Endothelial cell of hepatic sinusoid (primary cell): ENCODE measurements at regions not wholly inside any gene's neighbourhood (a gene's known extent, or its start where the extent isn't known, plus 50 kb on each side); places are given as distances from the start of the nearest gene placed in this dataset.

Experiments used
- in situ Hi-C: cut with HindIII; loops from 2 replicates; pipeline ENCODE4 v1.10.0; 2017; ENCODE audit warnings: low sequenced_read_pairs

- in situ Hi-C loops: no loop called here
Observed at GRCh38 chr9:126216826-126217225, 109.8 kb upstream of the MVB12B start.

DNA sequence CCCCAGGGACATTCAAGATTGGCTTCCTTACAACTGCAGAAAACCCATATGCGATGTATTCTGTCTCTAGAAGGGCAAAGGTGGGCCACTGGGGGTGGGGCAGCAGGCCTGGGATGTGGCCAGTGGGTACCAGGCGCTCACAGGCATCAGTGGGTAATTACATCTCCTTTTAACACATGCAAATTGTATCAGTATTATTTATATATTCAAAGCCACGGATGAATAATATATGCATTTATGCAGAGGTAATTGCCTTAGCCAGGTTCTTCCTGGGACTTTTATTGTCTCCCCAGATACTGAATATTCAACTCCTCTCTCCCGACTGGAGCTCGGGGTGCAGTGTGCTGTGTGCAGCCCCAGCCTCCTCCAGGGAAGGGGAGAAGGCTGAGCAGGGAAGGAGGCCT lies 109.4 kb upstream of the MVB12B start:
- in situ Hi-C loops: no loop called here

DNA sequence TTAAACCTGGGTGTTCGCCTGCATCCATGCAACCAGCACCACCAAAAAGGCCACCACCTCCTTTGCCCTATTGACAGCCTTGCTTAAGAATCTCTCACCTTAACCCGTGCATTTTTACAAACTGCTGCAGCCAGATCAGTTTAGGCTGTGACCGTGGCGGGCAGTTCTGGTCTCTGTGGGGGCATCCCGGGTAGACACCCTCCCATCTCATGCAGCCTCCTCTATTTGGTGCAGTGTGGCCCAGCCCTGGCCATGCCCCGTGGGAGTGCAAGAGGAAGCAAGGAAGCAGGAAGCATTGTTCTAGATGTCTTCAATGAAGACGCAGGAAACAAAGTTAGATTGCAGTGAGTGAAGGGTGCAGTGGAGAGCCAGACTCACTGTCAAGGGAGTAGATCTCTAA lies 108.8 kb upstream of the MVB12B start:
- in situ Hi-C loops: no loop called here

DNA sequence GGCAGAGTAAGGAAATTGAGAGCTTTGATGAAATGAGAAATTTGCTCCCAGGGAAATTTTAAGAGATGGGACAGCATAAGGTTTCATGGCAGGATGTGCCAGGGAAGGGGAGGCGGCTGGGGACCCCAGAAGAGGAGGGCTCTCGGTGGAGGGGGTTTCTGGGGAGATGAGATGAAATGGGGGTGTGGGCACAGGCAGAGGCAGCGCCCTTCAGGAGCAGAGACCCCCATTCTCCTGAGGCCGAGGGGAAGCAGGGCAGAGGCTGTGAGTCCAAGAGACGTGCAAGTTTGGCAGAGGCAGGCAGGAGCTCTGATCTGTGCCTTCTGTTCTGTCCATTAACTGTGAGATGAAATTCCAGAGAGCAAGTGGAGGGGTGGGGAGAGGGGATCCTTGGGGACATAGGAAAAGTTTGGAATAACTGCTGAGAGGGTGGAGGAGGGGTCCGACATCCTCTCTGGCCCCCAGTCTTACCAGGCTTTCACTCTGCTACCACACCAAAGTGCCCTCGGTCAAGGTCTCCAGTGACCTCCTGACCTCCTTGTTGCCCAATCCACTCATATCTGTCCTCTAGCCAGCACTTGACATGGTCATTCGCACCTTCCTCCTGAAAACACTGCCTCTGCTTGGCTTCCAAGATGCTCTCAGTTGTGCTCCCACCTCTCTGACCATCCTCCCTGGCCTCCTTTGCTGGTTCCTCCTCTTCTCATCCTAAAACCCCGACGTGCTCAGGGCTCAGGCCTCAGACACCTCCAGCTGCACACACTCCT lies 108.1 kb upstream of the MVB12B start:
- in situ Hi-C loops: no loop called here

DNA sequence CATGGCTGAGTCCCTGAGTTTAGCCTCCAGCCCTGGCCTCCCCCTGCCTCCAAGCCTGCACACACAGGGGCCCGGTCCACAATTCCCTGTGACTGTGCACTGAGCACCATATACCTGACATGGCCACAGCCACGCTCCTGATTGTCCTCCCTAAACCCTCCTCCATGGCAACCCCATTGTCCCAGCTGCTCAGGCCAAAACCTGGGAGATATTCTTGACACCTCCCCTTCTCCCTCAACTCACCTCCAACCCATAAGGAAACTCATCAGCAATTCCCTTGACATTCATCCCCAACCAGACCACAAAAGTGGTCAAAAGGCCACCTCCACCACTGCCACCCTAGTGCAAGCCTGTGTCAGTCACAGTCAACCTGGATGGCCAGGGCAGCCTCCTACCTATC lies 107.5 kb upstream of the MVB12B start:
- in situ Hi-C loops: no loop called here

DNA sequence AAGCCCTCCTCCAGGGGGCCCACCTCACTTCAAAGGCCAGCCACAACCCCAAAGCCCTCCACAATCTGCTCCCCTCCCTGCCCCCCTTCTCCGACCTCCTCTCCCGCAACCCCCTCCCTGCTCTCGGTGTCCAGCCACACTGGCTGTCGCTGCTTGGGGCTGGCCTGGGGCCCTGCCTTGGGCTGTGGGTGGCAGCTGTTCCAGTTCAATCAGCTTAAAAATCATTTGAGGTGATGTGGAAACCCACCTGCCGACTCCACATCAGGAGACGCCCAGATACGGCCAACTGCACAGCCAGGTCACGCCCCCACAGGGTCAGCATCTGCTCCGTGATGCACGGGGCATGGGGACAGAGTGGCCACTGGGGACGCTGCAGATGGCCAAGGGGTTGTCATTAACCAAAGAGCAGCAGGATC lies 107.0 kb upstream of the MVB12B start:
- in situ Hi-C loops: no loop called here

DNA sequence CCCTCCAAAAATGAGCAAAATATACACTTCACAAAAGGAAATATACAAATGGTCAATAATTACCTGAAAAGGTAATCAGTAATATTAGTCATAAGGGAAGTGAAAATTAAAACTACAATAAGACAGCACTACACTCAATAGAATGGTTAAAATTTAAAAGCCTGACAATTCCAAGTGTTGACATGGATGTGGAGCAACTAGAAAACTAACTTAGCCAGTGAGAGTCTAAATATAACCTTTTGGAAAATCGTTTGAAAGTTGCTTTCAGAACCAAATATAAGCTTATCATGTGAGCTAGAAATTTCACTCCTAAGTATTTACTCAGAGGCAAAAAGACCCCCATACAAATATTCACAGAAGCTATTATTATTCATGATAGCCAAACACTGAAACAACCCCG lies 105.1 kb upstream of the MVB12B start:
- in situ Hi-C loops: no loop called here

DNA sequence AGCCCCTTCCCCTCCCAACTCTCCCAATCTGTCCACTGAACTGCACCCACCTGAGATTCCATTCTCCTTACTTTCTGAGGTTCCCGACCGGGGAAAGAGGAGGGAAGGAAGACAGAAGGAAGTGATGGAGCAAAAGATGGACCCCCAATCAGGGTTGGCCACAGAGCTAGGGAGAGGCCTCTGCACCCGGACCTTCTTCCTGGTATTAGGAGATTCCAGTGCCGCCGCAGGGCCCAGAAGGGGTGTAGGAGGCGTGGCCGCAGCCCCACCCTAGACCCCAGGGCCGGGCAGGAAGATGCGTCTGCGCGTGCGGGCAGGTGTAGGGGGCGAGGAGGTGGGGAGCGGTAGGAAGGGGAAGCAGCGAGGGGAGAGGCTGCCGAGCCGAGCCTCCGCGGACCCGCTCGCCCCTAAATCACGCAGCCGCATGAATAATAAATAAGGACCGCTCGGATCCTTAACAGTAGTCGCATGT lies 104.2 kb upstream of the MVB12B start:
- in situ Hi-C loops: no loop called here

DNA sequence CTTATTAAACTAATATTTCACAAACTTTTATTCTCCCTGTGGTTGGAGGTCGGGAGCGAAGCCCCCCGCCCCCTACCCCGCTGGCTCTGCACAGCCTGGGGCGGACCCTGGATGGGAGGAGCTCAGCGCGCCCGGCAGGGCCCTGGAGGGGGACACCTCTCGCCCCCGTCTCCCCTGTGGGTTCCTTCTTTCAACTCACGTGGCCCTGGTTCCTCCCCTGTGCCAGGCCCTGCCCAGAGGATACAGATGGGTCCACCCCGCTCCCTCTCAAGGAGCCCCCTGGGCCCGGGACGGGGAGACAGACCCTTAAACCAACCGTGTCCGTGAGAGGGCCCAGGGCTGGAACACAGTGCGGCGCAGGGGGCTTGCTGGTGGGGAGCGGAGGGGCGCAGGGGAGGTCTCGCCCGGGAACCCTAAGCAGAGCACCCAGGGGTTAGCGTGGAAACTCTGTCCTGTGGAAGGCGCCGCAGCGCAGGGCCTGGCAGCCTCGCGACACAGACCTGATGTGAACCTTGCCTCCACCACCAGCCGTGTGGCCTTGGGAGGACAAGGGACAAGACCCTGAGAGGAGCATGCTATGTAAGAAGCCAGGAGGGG lies 103.7 kb upstream of the MVB12B start:
- in situ Hi-C loops: no loop called here

DNA sequence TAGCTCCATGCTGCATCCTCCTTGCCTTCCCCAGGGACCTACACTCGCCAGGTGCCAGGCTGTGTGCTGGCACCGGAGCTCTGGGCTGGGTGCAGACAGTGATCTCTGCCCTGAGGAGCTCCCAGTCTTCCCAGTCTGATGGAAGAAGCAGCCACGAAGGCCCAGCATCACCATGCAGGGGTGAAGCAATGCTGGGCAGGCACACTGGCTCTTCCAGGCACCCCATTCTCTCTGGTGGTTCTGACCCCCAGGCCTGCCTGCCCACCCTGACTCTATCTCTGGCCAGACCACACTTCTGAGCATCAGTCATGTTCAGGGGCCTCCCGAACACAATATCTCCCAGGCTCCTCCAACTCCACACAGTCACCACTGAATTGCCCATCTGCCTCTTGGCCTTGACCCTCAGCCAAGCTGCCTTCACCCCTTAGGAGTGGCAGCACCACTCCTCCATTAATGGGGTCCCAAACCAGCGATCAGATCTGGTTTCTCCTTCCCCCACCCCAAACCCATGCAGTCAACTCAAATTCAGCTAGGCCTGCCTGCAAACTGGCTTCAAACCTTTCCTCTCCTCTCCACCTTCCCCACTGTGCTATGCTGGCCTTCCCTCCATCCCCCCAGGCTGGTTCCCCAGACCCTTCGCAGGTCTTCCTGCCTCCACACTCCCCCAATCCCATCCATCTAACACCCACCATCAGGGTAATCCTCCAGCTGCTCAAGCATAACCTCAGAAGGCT lies 102.7 kb upstream of the MVB12B start:
- in situ Hi-C loops: no loop called here

DNA sequence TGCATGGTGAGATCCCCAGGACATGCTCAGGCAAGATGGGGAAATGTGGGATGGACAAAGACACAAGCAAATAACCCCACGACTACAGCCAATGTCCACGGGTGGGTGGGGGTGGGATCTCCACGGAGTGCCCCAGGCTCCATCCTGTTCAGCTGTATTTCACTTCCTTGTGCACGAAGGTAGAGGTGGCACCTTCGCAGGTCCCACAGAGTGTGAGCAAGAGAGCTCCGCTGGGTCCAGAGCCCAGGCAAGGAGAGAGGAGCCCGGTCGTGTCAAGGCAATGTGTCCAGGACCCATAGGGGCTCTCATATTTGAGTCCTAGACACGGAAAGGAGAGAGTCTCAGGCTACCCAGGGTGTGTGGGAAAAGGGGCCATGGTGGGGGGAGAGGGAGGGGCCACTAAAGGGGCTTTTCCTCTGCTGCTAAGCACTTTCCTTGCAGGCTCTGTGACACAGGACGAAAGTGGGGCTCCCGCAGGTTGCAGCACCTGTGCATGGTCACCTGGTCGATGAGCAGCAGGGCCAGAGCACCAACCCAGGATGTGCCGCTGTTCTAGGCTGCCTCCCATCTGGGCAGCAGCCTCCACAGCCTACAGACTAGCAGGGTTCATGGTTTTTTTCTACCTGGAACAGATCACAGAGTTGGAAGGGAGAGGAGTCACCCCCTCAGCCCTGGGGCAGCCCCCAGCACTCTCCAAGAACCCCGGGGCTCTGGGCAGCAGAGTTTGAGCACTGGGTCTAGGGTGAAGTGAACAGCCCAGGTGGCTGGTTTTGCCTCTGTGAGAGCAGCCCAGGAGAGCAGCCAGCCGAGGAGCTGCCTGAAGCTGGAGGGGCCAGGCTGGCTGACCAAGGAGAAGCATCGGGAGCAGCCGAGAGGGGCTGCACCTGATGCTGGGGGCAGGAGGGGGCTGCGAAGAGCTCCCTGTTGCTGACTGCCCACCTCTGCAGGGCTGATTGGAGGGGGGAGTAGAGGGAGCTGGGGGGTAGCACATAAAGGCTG lies 100.7 kb upstream of the MVB12B start:
- in situ Hi-C loops: no loop called here

DNA sequence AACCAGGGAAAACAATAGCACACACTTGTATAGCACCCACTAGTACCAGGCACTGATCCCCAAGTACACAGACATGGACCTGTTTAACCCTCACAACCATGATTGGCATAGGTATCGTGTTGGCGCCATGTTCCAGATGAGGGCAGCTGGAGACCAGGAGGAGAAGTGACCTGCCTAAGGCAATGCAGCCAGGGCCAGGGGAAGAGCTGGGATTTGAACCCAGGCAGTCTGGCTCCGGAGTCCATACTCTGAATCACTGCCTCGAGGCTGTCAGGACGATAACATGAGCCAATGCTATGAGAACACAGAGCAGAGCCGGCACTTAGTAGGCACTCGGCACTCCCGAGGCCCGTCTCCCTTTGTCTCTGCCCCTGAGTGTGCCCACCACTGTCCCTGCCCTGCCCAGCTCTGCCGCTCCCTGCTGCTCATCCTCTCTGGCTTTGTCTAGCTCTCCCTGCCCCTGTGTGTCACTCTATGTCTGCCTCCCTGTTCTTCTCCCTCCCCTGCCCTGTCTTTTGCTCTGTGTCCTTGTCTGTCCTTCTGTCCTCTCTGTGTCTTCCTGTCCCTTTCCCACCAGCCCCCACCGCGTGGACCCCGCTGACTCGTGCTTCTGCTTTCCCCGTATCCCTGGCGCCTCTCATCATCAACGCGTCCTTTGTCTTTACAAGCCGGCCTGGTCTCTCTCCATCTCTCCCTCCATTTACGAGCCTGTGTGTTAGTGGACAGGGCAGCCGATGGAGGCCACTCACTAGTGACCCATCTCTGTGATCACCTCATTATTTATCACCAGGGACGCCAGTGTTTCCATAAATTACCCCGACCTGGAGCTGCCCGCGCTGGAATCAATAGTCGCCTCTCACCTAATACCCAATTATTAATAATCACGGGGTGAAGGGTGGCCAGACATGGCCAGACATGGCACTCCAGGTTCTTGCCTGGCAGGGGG lies 99.4 kb upstream of the MVB12B start:
- in situ Hi-C loops: no loop called here

DNA sequence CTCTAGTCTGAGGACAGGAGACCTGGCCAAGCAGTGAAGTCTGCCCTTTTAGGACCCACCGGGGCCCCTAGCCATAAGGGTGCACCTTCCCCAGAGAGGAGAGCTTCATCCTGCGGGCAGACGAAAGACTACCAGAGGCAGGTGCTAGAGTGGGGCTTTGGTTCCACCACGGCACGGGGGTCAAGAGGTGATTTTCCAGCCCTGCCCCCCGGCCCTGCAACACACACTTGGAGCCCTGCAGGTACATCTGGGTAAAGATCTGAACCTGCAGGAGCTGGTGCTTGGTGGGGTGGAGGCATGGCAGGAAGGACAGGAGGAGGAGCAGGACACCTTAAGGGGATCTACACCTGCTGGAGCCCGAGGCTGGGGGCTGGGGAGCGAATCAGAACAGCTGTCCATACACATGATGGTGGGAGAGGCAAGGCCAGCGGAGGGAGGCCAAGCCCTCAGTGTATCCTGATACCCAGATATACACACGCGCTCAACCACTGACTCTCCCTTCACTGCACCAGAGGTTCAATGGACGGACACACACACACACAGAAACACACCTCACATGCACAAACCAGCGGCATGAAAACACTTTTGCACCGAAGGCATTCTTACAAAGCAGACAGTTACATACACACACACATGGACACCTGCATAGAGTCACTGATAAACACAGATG lies 98.4 kb upstream of the MVB12B start:
- in situ Hi-C loops: no loop called here

GRCh38 chr9:126228781-126229444 lies 97.7 kb upstream of the MVB12B start:
- in situ Hi-C loops: no loop called here

DNA sequence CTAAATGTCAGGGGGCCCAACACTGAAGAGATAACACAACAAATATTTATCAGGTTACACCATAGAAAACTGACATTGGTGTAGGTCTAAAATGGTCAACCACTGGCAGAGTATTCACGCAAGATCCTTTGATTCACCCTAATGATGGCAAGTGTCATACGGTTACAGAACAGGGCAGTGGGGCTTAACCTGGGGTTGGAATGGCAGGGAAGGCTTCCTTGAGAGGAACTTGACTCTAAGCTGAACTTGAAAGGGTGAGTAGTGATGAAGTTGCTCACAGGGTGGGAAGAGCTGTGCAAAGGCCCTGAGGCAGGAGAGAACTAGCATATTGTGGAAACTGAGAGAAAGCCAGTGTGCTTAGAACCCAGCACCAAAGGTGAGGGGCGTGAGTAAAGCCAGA lies 97.1 kb upstream of the MVB12B start:
- in situ Hi-C loops: no loop called here

DNA sequence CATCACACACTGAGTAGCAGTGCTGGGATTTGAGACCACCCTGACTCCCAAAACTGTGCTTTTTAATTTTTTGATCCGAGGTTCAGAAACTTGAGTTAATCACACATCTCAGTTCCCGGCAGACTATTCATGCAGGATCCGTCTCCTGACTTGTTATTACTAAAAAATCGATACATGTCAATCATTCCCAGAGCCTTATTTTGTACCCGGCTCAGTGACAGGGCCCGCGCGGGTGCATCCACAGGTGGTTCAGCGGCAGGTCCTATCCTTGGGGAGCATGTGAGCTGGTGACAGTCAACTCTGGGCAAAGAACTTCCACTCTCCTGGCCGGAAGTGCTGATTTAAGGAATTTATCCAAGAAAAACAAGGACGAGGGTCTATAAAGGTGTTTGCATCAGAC lies 95.9 kb upstream of the MVB12B start:
- in situ Hi-C loops: no loop called here

DNA sequence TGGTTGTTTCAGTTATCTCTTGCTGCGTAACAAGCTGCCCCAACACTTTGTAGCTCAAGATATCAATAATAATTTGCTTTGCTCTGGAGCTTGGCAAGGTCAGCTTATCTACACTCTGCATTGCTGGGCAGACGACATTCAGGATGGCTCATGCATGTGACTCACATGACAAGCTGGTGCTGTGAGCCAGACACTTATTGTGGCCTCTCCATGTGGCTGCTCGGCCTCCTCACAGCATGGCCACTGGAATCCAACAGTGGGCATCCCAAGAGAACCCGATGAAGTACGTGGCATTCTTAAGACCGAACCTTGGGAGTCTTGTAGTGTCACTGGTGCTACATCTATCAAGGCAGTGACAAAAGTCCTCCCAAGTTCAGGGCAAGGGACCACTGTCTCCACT lies 94.2 kb upstream of the MVB12B start:
- in situ Hi-C loops: no loop called here

GRCh38 chr9:126233175-126233574 lies 93.5 kb upstream of the MVB12B start:
- in situ Hi-C loops: no loop called here
